Adipose tissue (tissue), 3 donors: ENCODE measurements at regions not wholly inside any gene's neighbourhood (a gene's known extent, or its start where the extent isn't known, plus 50 kb on each side); places are given as distances from the start of the nearest gene placed in this dataset.

Experiments used
- H3K27ac ChIP-seq: one replicate; pipeline ENCODE4 v1.5.1; 2013; ENCODE audit warnings: low read depth, low read length
- WGBS, 3 donors: extraction: QIAGEN DNeasy Blood & Tissue Kit; methylation state at CpG; one replicate each; pipeline ENCODE4 v1.1.7; 2013; 5-methylcytosine and 5-hydroxymethylcytosine counted together
- donor health status: healthy with polysubstance abuse.
- donor health status: Bipolar disorder and iron deficiency.
- donor health status: healthy.

GRCh38 chr14:83470466-83470865, 1936.8 kb upstream of the SEL1L start:
- WGBS, 3 donors, result 29 to 71% (median 39%) methylated on average over 4 of the region's 4 CpGs

GRCh38 chr14:83470959-83471695, 1937.5 kb upstream of the SEL1L start:
- WGBS, 3 donors, result 90 to 98% (median 95%) methylated on average over 1 of the region's 1 CpG

More at GRCh38 chr14:83470466-83470865, 1936.8 kb upstream of the SEL1L start:
- no peak overlapping the region for H3K27ac ChIP-seq

GRCh38 chr14:83473416-83474235, 1940.0 kb upstream of the SEL1L start:
- no peak overlapping the region for H3K27ac ChIP-seq
- WGBS, 3 donors, result 66 to 84% (median 83%) methylated on average over 3 of the region's 3 CpGs

More at GRCh38 chr14:83470959-83471695, 1937.5 kb upstream of the SEL1L start:
- H3K27ac ChIP-seq, result no peak overlapping the region

GRCh38 chr14:83478741-83479140, 1945.1 kb upstream of the SEL1L start:
- 80 to 84% (median 82%) methylated on average over 6 of the region's 6 CpGs for WGBS, 3 donors
- no peak overlapping the region for H3K27ac ChIP-seq

- 54 to 71% (median 60%) methylated on average over 1 of the region's 1 CpG for WGBS, 3 donors
- no peak overlapping the region for H3K27ac ChIP-seq
Observed at GRCh38 chr14:83483063-83483462, 1949.4 kb upstream of the SEL1L start.

- H3K27ac ChIP-seq, result no peak overlapping the region
Observed at GRCh38 chr14:83485591-83485990, 1951.9 kb upstream of the SEL1L start.

GRCh38 chr14:83491091-83491490, 1957.4 kb upstream of the SEL1L start:
- no peak overlapping the region for H3K27ac ChIP-seq
- WGBS, 3 donors, result 82 to 86% (median 85%) methylated on average over 2 of the region's 2 CpGs

GRCh38 chr14:83520837-83521236, 1987.2 kb upstream of the SEL1L start:
- H3K27ac ChIP-seq, result no peak overlapping the region
- WGBS, 3 donors, result 59 to 89% (median 67%) methylated on average over 3 of the region's 3 CpGs

GRCh38 chr14:83529531-83529930, 1995.9 kb upstream of the SEL1L start:
- H3K27ac ChIP-seq, result no peak overlapping the region
- 91 to 99% (median 92%) methylated on average over 2 of the region's 2 CpGs for WGBS, 3 donors

GRCh38 chr14:83533734-83534133, 1996.2 kb upstream of the FLRT2 start:
- H3K27ac ChIP-seq, result no peak overlapping the region

- no peak overlapping the region for H3K27ac ChIP-seq
- WGBS, 3 donors, result 43 to 53% (median 49%) methylated on average over 1 of the region's 1 CpG
Observed at GRCh38 chr14:83534995-83535394, 1994.9 kb upstream of the FLRT2 start.

GRCh38 chr14:83535444-83535843, 1994.5 kb upstream of the FLRT2 start:
- no peak overlapping the region for H3K27ac ChIP-seq
- WGBS, 3 donors, result 84 to 94% (median 85%) methylated on average over 5 of the region's 5 CpGs

- 91 to 94% (median 93%) methylated on average over 13 of the region's 13 CpGs for WGBS, 3 donors
- H3K27ac ChIP-seq, result no peak overlapping the region
Observed at GRCh38 chr14:83541147-83541546, 1988.8 kb upstream of the FLRT2 start.

- WGBS, 3 donors, result 46 to 52% (median 46%) methylated on average over 5 of the region's 5 CpGs
- no peak overlapping the region for H3K27ac ChIP-seq
Observed at GRCh38 chr14:83548061-83548839, 1981.7 kb upstream of the FLRT2 start.

GRCh38 chr14:83556065-83556464, 1973.9 kb upstream of the FLRT2 start:
- no peak overlapping the region for H3K27ac ChIP-seq
- WGBS, 3 donors, result 77 to 80% (median 78%) methylated on average over 2 of the region's 2 CpGs

GRCh38 chr14:83556746-83557453, 1973.0 kb upstream of the FLRT2 start:
- H3K27ac ChIP-seq, result no peak overlapping the region
- WGBS, 3 donors, result 91 to 96% (median 94%) methylated on average over 9 of the region's 9 CpGs

GRCh38 chr14:83558946-83559345, 1971.0 kb upstream of the FLRT2 start:
- H3K27ac ChIP-seq, result no peak overlapping the region

GRCh38 chr14:83559721-83560120, 1970.2 kb upstream of the FLRT2 start:
- H3K27ac ChIP-seq, result no peak overlapping the region

- H3K27ac ChIP-seq, result no peak overlapping the region
- 85 to 94% (median 86%) methylated on average over 7 of the region's 7 CpGs for WGBS, 3 donors
Observed at GRCh38 chr14:83561261-83561660, 1968.7 kb upstream of the FLRT2 start.
